GM12875 (cell line): ENCODE measurements at regions not wholly inside any gene's neighbourhood (a gene's known extent, or its start where the extent isn't known, plus 50 kb on each side); places are given as distances from the start of the nearest gene placed in this dataset.

ENCODE experiments used
- H3K4me3 ChIP-seq: one replicate; pipeline ENCODE4 v1.5.1; 2011; ENCODE audit warnings: low read depth, low read length, control low read depth
- TF ChIP-seq, protein P1 (sequence below): IDR thresholded peaks from 2 replicates; pipeline ENCODE4 v1.5.1; 2011; ENCODE audit warnings: low read depth, mild to moderate bottlenecking, control low read depth, inconsistent platforms, low read length, moderate library complexity, borderline replicate concordance; ENCODE audit not compliant: insufficient read depth

DNA sequence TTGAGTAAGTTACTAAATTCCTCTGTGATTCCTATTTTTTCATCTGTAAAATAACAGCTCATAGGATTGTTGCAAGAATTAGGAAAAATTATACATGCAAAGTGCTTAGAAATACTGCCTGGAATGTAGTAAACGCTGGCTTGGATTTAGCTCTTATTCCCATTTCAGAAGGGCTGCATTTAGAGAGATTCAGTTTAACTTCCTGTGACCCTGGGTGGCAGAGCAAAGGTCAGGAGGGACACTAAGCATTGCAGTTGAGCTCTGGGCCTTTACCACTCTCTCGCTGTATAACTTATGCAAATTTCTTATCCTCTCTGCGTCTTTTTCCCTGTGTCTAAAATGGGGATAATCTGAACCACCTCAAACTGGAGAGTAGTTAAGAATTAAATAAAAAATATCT, 241.0 kb upstream of the POU3F1 start:
- TF ChIP-seq, protein P1, sequence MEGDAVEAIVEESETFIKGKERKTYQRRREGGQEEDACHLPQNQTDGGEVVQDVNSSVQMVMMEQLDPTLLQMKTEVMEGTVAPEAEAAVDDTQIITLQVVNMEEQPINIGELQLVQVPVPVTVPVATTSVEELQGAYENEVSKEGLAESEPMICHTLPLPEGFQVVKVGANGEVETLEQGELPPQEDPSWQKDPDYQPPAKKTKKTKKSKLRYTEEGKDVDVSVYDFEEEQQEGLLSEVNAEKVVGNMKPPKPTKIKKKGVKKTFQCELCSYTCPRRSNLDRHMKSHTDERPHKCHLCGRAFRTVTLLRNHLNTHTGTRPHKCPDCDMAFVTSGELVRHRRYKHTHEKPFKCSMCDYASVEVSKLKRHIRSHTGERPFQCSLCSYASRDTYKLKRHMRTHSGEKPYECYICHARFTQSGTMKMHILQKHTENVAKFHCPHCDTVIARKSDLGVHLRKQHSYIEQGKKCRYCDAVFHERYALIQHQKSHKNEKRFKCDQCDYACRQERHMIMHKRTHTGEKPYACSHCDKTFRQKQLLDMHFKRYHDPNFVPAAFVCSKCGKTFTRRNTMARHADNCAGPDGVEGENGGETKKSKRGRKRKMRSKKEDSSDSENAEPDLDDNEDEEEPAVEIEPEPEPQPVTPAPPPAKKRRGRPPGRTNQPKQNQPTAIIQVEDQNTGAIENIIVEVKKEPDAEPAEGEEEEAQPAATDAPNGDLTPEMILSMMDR, result no peak
- no peak overlapping the region for H3K4me3 ChIP-seq

DNA sequence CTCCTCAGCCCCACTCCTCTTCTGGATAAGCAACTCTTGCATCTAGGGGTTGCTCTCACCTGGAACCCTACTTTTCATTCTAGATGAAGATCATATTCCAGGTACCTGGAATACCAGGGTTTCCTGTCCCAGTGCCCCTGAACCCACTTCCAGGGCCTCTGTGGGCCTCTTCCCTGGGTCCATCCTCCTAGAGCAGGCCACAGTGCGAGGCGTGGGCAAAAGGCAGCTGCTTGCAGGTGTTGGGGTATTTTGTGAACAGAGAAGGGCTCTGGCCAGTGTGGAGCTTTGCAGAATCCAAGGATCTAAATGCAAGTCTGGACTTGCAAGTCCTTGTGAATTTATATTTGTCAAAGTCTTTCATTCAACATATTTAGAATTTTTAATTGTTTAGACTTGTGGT, 240.4 kb upstream of the POU3F1 start:
- TF ChIP-seq, protein P1, result no peak
- no peak overlapping the region for H3K4me3 ChIP-seq

DNA sequence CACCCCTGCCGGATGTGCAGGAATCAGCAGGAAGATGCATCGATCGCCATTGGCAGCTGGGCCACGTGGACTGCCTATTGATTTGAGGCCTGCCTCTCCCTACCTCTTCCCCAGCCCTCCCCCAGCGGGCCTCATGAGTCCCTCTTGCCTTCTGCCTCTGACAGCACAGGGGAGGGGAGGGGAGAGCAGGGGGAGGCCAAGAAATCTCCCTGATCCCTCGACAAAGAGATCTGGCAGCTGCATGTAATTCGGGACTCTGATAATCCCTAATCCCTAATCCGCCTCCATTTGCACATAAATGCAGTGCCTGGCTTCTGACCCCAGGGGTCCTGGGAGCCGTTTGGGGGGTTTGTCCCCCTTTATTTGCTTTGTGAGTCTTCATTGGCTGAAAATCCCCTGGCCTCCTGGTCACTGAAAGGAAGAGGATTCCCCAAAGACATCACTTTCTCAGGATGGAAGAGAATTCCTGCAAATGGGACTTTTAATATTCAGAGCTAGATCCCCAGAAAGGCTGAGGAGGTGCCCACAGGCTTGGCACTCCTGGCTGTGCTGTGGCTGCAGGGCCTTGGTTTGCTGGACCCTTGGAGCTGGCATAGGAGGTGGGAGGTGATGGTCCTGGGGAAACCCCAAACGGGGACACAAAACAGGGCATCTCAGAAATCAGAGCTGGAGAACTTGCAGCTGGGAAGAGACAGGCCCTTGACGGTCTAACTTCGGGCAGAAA, 239.4 kb upstream of the POU3F1 start:
- no peak overlapping the region for H3K4me3 ChIP-seq
- TF ChIP-seq, protein P1, result no peak

DNA sequence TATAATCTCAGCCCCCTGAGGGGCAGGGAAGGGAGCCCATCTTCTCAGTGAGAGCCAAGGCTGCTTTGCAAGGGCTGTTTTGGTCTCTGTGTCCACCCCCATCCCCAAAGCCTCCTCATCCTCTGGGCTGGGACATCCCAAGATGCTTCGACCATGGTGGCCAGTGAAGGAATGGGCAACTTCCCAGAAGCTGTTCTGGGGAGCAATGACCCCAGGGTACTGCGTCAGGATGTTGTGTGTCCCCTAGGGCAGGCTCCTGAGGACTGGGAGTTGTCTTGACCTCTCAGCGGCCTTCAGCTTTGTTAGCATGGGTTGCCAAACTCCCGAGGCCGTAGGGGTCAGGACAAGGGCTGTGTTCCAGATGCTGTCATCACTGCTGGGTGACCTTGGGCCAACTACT, 238.4 kb upstream of the POU3F1 start:
- TF ChIP-seq, protein P1, result no peak
- no peak overlapping the region for H3K4me3 ChIP-seq

DNA sequence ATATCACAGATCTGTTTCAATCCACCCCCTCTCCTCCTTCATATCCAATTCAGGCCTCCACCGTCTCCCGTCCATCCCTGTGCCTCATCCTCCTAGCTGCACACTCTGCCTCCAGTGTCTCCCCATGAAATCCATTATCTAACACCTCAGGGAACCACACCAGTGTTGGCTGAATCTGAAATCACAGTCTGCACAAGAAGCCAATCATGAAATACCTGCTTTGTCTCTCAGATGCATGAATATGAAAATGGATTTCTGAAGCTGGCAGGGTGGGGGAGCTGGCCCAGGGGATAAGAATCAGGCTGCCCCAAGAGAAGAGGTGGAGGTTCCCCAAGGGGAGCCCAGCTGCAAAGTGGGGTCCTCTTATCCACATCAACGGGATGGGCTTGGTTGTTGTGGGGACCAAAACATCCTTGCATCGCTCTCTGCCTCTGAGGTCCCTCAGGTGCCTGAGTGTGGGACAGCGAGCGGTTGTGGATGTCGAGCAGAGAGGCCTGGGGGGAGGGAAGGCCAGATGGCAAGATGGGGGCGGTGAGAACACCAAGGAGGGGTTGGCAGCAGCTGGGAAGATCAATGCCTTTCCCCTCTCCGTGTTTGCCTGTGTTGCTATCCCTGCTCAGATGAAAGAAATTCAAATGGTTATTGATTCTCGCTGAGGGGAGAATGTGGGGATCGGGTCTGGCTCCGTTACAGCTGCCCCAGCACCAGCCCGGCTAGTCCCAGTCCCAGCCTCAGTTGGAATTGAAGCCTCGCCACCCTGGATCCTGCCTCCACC, 237.3 kb upstream of the POU3F1 start:
- no peak overlapping the region for H3K4me3 ChIP-seq
- TF ChIP-seq, protein P1, result no peak

DNA sequence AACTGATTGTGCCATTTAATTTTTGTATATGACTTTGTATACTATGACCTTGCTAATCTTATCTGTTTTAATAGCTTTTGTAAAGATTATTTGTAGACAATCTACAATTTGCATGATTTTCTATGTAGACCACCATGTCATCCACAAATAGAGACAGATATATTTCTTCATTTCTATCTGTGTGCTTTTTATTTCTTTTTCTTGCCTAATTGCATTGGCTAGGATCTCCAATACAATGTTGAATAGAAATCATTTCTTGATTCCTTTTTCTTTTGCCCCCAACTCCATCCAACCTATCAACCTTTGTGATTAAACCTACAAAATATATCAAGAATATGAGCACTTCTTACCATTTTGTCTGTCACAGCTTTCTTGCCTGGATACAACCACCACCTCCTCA, 232.6 kb upstream of the POU3F1 start:
- TF ChIP-seq, protein P1, result no peak
- H3K4me3 ChIP-seq, result no peak overlapping the region

DNA sequence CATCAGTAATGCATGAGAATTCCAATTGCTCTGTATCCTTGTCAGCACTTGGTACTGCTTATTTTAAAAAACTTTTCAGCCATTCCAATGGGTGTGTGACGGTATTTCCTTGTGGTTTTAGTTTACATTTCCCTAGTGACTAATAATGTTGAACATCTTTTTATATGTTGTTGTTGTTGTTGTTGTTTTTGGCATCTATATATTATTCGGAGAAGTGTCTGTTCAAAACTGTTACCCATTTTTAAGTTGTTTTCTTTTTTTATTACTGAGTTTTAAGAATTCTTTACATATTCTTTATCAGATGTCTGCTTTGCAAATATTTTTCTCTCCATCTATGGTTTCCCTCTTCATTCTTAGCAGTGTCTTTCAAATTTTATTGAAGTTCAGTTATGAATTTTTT, 231.1 kb upstream of the POU3F1 start:
- TF ChIP-seq, protein P1, result no peak
- no peak overlapping the region for H3K4me3 ChIP-seq
